ENCODE measurements at regions not wholly inside any gene's neighbourhood (a gene's known extent, or its start where the extent isn't known, plus 50 kb on each side); places are given as distances from the start of the nearest gene placed in this dataset.

DNA sequence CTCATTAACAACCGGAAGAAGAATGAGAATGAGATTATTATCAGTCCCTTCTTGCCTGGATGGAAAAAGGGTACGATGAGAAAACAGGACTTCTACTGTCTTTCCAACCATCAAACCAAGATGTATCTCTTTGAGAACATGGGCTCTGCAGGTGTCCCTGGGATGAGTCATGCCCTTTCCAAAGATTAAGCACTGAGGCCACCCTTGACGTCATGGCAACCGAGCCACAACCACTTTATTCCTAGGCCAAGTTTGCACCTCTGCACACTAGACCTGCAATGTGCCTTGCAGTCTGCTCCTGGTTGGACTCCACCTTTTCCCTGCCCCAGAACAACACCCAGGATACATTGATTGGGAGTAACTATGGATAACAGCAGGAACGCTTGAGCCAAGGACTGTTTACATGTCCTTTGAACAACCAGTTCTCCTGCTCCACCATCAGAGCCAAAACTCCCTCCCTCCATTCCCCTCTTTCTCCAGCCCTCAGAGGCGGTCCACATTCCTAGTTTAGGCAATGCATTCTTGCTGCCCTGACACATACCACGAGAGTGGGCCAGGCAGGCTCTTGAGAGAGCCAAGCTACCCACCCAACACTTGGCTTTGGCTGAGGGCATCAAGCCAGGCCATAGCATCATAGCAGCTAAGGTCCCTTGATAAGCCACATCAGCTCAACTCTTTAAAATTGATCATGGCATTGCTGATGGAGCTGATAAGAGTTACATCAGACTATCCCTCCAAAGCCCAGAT, 310.7 kb downstream of the TNS1 start:
- TF ChIP-seq, protein P1, sequence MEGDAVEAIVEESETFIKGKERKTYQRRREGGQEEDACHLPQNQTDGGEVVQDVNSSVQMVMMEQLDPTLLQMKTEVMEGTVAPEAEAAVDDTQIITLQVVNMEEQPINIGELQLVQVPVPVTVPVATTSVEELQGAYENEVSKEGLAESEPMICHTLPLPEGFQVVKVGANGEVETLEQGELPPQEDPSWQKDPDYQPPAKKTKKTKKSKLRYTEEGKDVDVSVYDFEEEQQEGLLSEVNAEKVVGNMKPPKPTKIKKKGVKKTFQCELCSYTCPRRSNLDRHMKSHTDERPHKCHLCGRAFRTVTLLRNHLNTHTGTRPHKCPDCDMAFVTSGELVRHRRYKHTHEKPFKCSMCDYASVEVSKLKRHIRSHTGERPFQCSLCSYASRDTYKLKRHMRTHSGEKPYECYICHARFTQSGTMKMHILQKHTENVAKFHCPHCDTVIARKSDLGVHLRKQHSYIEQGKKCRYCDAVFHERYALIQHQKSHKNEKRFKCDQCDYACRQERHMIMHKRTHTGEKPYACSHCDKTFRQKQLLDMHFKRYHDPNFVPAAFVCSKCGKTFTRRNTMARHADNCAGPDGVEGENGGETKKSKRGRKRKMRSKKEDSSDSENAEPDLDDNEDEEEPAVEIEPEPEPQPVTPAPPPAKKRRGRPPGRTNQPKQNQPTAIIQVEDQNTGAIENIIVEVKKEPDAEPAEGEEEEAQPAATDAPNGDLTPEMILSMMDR (IDR thresholded peaks at IDR 0.05; ENCODE audit: low read depth, low read length), result no peak
- no peak overlapping the region for H3K4me3 ChIP-seq (ENCODE audit: low read depth, low read length)

DNA sequence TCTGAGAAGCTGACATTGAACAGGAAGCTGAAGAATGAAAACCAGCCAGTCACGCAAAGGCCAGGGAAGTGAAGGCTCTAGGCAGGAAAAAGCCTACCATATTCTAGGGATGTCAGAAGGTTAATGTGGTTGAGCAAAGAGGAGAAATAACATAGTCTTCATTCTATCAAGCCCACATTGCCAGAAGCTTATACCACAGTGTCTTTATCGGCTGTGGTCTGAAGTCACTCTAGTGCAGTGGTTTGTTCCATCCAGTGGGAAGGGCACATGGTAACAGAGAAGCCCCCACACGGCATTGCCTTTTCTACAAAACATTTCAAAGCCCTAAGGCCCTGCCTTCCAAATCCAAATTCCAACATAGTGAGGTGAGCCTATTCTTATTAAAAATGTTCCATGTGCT, 311.3 kb downstream of the TNS1 start:
- H3K4me3 ChIP-seq (ENCODE audit: low read depth, low read length), result no peak overlapping the region
- TF ChIP-seq, protein P1 (IDR thresholded peaks at IDR 0.05; ENCODE audit: low read depth, low read length), result no peak

DNA sequence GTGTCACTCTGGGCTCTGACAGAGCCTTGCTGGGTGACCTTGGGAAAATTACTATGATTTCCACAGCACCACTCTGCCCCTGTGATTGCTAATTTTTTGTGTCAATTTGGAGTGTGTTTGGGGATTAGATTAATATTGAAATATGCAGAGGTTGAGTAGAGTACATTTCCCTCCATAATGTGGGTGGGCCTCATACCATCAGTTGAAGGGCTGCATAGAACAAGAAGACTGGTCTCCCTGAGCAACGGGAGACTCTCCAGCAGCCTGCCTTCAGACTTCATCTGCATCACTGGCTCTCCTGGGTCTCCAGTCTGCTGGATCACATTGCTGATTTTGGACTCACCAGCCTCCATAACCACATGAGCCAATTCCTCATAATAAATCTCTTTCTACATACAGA, 313.7 kb downstream of the TNS1 start:
- TF ChIP-seq, protein P1 (IDR thresholded peaks at IDR 0.05; ENCODE audit: low read depth, low read length), result no peak
- no peak overlapping the region for H3K4me3 ChIP-seq (ENCODE audit: low read depth, low read length)

DNA sequence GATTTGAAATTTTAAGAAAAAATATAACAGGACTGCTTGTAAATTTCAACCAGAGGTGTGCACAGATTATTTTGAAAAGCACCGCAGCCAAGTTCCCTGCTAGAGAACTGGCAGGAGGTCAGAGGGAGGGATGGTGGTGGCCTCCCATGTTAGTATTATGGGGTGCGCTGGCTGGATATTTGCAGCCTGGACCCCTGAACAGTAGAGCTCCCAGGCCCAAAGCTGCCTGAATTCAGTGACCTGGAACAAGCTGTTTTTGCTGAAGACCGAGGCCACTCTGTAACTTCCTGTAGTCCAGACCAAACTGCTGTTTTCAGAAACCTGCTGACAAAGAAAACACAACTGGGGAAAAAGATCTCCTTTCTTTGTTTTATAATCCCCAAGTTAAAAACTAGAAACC, 314.3 kb downstream of the TNS1 start:
- H3K4me3 ChIP-seq (ENCODE audit: low read depth, low read length), result no peak overlapping the region
- TF ChIP-seq, protein P1 (IDR thresholded peaks at IDR 0.05; ENCODE audit: low read depth, low read length), result no peak

DNA sequence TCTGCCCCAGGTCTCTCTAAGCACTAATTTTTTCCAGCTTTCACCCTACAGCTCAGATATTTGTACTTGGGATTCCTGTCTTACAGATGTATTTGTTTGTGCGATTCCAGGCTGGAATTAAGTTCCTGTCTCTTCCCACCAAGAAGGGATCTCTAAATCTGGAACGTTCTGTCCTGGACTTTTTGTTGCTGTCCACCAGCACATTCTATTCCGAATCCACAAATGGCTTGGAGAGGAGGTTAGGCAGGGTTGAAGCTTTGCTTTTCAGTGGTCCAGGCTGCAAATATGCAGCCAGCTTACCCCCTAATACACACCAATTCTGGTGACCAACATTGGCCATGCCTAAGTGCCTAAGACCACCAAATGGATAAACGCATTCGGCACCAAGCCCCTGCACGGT, 315.0 kb downstream of the TNS1 start:
- TF ChIP-seq, protein P1 (IDR thresholded peaks at IDR 0.05; ENCODE audit: low read depth, low read length), result no peak
- no peak overlapping the region for H3K4me3 ChIP-seq (ENCODE audit: low read depth, low read length)

DNA sequence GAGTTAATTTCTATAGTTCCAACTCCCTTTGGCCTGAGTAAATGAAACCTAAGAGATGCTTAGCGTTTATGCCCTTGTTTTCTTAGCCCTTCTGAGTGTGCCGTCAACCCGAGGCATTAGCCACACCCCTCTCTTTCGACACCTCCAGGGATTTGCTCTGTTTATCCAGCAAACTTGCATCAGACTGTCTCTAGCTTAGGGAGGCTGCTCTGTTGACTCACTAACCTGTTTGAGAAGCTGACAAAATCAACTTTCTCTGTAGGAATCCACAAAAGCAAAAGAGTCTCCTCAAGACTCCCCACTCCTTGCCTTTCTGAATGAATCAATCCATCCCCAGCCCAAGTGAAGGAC, 317.6 kb downstream of the TNS1 start:
- TF ChIP-seq, protein P1 (IDR thresholded peaks at IDR 0.05; ENCODE audit: low read depth, low read length), result no peak
- H3K4me3 ChIP-seq (ENCODE audit: low read depth, low read length), result no peak overlapping the region

DNA sequence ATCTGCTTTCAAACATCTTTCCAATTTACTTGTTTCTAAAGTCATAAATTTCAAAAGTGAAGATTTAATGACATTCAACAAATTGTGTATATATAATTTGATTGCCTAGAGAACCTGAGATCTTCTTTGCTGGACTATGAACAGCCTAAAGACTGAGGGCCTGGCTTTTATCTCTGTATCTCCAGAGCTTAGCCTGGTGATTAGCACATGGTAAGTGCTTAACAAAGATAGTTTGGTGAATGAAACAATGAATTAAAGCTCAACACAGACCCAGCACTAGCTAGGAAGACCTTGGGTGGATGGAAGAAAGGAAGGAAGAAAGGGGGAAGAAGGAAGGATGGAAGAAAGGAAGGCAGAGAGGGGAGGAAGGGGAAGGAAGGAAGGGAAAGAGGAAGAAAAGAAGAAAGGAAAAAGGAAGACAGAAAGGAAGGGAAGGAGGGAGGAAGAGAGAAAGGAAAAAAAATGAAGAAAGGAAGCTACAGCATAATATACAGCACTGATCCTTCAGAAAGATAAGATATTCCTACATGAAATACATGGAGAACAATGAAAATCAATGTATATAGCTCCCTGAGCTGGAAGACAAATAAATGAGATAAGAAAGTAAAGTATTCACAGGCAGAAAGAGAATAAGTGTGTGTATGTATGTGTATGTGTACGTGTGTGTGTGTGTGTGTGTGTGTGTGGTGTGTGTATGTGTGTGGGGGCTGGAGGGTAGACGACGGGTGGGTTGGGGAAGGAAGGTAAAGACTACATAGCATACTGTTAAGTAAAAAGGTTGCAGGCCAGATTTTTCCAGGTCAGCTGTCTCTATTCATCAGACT, 318.2 kb downstream of the TNS1 start:
- TF ChIP-seq, protein P1 (IDR thresholded peaks at IDR 0.05; ENCODE audit: low read depth, low read length), result no peak
- H3K4me3 ChIP-seq (ENCODE audit: low read depth, low read length), result no peak overlapping the region

Data from WI38 (cell line).